ENCODE measurements at regions not wholly inside any gene's neighbourhood (a gene's known extent, or its start where the extent isn't known, plus 50 kb on each side); places are given as distances from the start of the nearest gene placed in this dataset.

GRCh38 chr3:63061449-63061848 lies 186.2 kb upstream of the CADPS start:
- Histone ChIP-seq H3K4me1 (no peaks in the 10 kb centered on the region), H3K36me3 (no peaks in the 10 kb centered on the region), H3K27ac (no peak overlapping the region), H3K4me3 (no peak overlapping the region), H3K9me3 (no peaks in the 10 kb centered on the region), H3K27me3 (no peaks in the 10 kb centered on the region)
- WGBS, 4 donors: 50 to 64% (median 61%) methylated on average over 5 of the region's 5 CpGs
- no peak for ATAC-seq
- no peak for DNase-seq
- TF ChIP-seq POLR2A (IDR thresholded peaks at IDR 0.05) (no peak), CTCF (IDR thresholded peaks at IDR 0.05) (no peak)
- intact Hi-C loops (cut with DNase I): no loop called here

GRCh38 chr3:63064209-63064755 lies 189.1 kb upstream of the CADPS start:
- Histone ChIP-seq H3K27ac (no peak overlapping the region), H3K4me3 (no peak overlapping the region), H3K36me3 (no peaks in the 10 kb centered on the region), H3K27me3 (no peaks in the 10 kb centered on the region), H3K4me1 (no peaks in the 10 kb centered on the region), H3K9me3 (no peaks in the 10 kb centered on the region)
- 49 to 56% (median 53%) methylated on average over 1 of the region's 1 CpG for WGBS, 4 donors
- intact Hi-C loops (cut with DNase I): no loop called here
- TF ChIP-seq POLR2A (IDR thresholded peaks at IDR 0.05): no peak
- no peak for ATAC-seq
- no peak for DNase-seq

- 32 to 34% (median 33%) methylated on average over 3 of the region's 3 CpGs for WGBS, 4 donors
- H3K36me3 ChIP-seq: no peaks in the 10 kb centered on the region
- H3K4me3 ChIP-seq: no peak overlapping the region
- intact Hi-C loops (cut with DNase I): no loop called here
- no peaks in the 10 kb centered on the region for H3K4me1 ChIP-seq
- H3K9me3 ChIP-seq: no peaks in the 10 kb centered on the region
- H3K27me3 ChIP-seq: no peaks in the 10 kb centered on the region
- peak in 1 of 5 donors; percentile 17 for DNase-seq
- TF ChIP-seq CTCF (IDR thresholded peaks at IDR 0.05) (no peak), POLR2A (IDR thresholded peaks at IDR 0.05) (no peak)
- no peak for ATAC-seq
- H3K27ac ChIP-seq: no peak overlapping the region
These were observed 192.9 kb upstream of the CADPS start for GRCh38 chr3:63067999-63068645.

- no peaks in the 10 kb centered on the region for H3K27me3 ChIP-seq
- intact Hi-C loops (cut with DNase I): no loop called here
These were observed 194.7 kb upstream of the CADPS start for GRCh38 chr3:63069806-63070475.

More at GRCh38 chr3:63069806-63070475, 194.7 kb upstream of the CADPS start:
- Histone ChIP-seq H3K36me3 (no peaks in the 10 kb centered on the region), H3K4me3 (no peak overlapping the region), H3K4me1 (no peaks in the 10 kb centered on the region), H3K9me3 (no peaks in the 10 kb centered on the region), H3K27ac (no peak overlapping the region)
- ATAC-seq (no peak), DNase-seq (no peak)
- WGBS, 4 donors: 52 to 64% (median 54%) methylated on average over 3 of the region's 3 CpGs
- no peak for TF ChIP-seq CTCF (IDR thresholded peaks at IDR 0.05)
- TF ChIP-seq POLR2A (IDR thresholded peaks at IDR 0.05): no peak

Measured in heart left ventricle (tissue), 16 donors.